Panc1 (cell line): ENCODE measurements at regions not wholly inside any gene's neighbourhood (a gene's known extent, or its start where the extent isn't known, plus 50 kb on each side); places are given as distances from the start of the nearest gene placed in this dataset.

Experiments
- ATAC-seq: fragments of 200-7000 bp; cut with Tn5 transposase; 2 replicates; pipeline ENCODE4 v1.9.1; 2020; ENCODE audit warnings: mild to moderate bottlenecking, moderate library complexity
- BruUV-seq: library from RNA; stranded (reverse); fragments of 400-500 nt; replicated peaks from 2 replicates; lab custom pipeline; 2021; lab: Mats Ljungman, UMichigan
- CTCF ChIA-PET: fragments of 300-600 bp; sonication (Branson Sonifier 250); formaldehyde crosslinking; loops from one replicate; lab custom pipeline; 2022; ENCODE audit warnings: antibody characterized with exemption; lab: Charles Lee
- POLR2A ChIA-PET: fragments of 300-600 bp; sonication (Branson Sonifier 250); formaldehyde crosslinking; loops from one replicate; lab custom pipeline; 2022; ENCODE audit warnings: antibody characterized with exemption; lab: Charles Lee
- DNase-seq: peaks from one replicate; pipeline ENCODE4 v3.0.0-alpha.2; 2010; ENCODE audit warnings: low read depth, low spot score
- H3K27ac ChIP-seq: 2 replicates; pipeline ENCODE4 v1.5.1; 2011; ENCODE audit warnings: mild to moderate bottlenecking, low read length, inconsistent platforms
- H3K27me3 ChIP-seq: fragments of 200-500 bp; sonication (Bioruptor generic); 2 replicates; pipeline ENCODE4 v1.6.0; 2014; ENCODE audit warnings: low read length, inconsistent platforms; ENCODE audit not compliant: control insufficient read depth, insufficient read depth
- H3K36me3 ChIP-seq: fragments of 200-500 bp; sonication (Bioruptor generic); 2 replicates; pipeline ENCODE4 v1.5.1; 2014; ENCODE audit warnings: inconsistent platforms, mild to moderate bottlenecking, low read length, moderate library complexity; ENCODE audit not compliant: control insufficient read depth, insufficient read depth
- H3K4me1 ChIP-seq: 2 replicates; pipeline ENCODE4 v1.5.1; 2011; ENCODE audit warnings: inconsistent platforms, mild to moderate bottlenecking, low read length, moderate library complexity; ENCODE audit not compliant: control insufficient read depth, insufficient read depth
- H3K4me3 ChIP-seq, 2 experiments: 2 replicates each; pipeline ENCODE4 v1.5.1; 2011 to 2012; ENCODE audit warnings: low read depth in 2 of 2, low read length in 2 of 2, mild to moderate bottlenecking in 2 of 2, inconsistent platforms in 1 of 2, moderate library complexity in 1 of 2
- H3K9me3 ChIP-seq: fragments of 200-500 bp; sonication (Bioruptor generic); 2 replicates; pipeline ENCODE4 v1.5.1; 2014; ENCODE audit warnings: low read depth, mild to moderate bottlenecking, inconsistent platforms, low read length, moderate library complexity; ENCODE audit not compliant: control insufficient read depth, insufficient read depth
- POLR2AphosphoS5 ChIP-seq: IDR thresholded peaks from 2 replicates; pipeline ENCODE4 v1.6.1; 2012; ENCODE audit warnings: mild to moderate bottlenecking, low read depth, low read length, moderate library complexity
- SIN3A ChIP-seq: IDR thresholded peaks from 2 replicates; pipeline ENCODE4 v1.6.1; 2012; ENCODE audit warnings: low read depth, mild to moderate bottlenecking, low read length, moderate library complexity, borderline replicate concordance; ENCODE audit not compliant: insufficient read depth
- TCF7L2 ChIP-seq: IDR thresholded peaks from 2 replicates; pipeline ENCODE4 v1.6.1; 2011; ENCODE audit warnings: mild to moderate bottlenecking, low read depth, low read length, inconsistent platforms
- in situ Hi-C: cut with HindIII; loops from 2 replicates; pipeline ENCODE4 v1.10.0; 2016; ENCODE audit warnings: low sequenced_read_pairs, low pct_unique_long_range_greater_than_20kb
- intact Hi-C: fragments of 100-400 bp; cut with micrococcal nuclease; formaldehyde crosslinking; loops from one replicate; pipeline ENCODE4 v1.10.0; 2022; ENCODE audit not compliant: unreplicated experiment
- TF ChIP-seq, protein P1 (sequence below): fragments of 450-650 bp; IDR thresholded peaks from 2 replicates; pipeline ENCODE4 v1.5.1; 2017; ENCODE audit warnings: mild to moderate bottlenecking
- TF ChIP-seq, protein P2 (sequence below), 2 experiments: IDR thresholded peaks; 2 replicates each; pipeline ENCODE4 v1.6.1; 2011 to 2012; ENCODE audit warnings: low read depth in 2 of 2, control low read depth in 1 of 2, low read length in 1 of 2, mild to moderate bottlenecking in 1 of 2, moderate library complexity in 1 of 2; ENCODE audit not compliant: insufficient read depth in 1 of 2

DNA sequence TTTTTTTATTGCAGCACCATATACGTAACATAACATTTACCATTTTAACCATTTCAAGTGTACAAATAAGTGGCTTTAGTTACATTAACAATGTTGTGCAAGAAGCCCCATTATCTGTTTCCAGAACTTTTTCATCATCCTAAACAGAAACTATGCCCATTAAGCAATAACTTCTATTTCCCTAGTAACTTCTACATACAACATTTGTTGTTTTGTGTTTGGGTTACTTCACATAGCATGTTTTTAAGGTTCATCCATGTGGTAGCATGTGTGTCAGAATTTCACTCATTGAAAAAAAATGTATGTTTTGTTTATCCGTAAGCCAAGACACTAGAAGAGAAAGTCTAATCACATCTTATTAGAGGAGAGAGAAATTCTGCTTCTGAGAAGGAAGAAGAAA, 450.5 kb upstream of the PDZRN3 start:
- TF ChIP-seq POLR2AphosphoS5 (no peak), TCF7L2 (no peak), SIN3A (no peak)
- TF ChIP-seq, protein P1, sequence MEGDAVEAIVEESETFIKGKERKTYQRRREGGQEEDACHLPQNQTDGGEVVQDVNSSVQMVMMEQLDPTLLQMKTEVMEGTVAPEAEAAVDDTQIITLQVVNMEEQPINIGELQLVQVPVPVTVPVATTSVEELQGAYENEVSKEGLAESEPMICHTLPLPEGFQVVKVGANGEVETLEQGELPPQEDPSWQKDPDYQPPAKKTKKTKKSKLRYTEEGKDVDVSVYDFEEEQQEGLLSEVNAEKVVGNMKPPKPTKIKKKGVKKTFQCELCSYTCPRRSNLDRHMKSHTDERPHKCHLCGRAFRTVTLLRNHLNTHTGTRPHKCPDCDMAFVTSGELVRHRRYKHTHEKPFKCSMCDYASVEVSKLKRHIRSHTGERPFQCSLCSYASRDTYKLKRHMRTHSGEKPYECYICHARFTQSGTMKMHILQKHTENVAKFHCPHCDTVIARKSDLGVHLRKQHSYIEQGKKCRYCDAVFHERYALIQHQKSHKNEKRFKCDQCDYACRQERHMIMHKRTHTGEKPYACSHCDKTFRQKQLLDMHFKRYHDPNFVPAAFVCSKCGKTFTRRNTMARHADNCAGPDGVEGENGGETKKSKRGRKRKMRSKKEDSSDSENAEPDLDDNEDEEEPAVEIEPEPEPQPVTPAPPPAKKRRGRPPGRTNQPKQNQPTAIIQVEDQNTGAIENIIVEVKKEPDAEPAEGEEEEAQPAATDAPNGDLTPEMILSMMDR = no peak
- TF ChIP-seq, protein P2, sequence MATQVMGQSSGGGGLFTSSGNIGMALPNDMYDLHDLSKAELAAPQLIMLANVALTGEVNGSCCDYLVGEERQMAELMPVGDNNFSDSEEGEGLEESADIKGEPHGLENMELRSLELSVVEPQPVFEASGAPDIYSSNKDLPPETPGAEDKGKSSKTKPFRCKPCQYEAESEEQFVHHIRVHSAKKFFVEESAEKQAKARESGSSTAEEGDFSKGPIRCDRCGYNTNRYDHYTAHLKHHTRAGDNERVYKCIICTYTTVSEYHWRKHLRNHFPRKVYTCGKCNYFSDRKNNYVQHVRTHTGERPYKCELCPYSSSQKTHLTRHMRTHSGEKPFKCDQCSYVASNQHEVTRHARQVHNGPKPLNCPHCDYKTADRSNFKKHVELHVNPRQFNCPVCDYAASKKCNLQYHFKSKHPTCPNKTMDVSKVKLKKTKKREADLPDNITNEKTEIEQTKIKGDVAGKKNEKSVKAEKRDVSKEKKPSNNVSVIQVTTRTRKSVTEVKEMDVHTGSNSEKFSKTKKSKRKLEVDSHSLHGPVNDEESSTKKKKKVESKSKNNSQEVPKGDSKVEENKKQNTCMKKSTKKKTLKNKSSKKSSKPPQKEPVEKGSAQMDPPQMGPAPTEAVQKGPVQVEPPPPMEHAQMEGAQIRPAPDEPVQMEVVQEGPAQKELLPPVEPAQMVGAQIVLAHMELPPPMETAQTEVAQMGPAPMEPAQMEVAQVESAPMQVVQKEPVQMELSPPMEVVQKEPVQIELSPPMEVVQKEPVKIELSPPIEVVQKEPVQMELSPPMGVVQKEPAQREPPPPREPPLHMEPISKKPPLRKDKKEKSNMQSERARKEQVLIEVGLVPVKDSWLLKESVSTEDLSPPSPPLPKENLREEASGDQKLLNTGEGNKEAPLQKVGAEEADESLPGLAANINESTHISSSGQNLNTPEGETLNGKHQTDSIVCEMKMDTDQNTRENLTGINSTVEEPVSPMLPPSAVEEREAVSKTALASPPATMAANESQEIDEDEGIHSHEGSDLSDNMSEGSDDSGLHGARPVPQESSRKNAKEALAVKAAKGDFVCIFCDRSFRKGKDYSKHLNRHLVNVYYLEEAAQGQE (IDR thresholded peaks at IDR 0.05; ENCODE audit: insufficient read depth in 1 of 2, low read depth in 2 of 2, low read length in 1 of 2) = no peak
- Histone ChIP-seq H3K4me3 (no peak overlapping the region), H3K4me1 (no peaks in the 10 kb centered on the region), H3K9me3 (no peaks in the 10 kb centered on the region), H3K27ac (no peak overlapping the region), H3K27me3 (no peaks in the 10 kb centered on the region), H3K36me3 (no peaks in the 10 kb centered on the region)
- no peak for DNase-seq
- no peak for ATAC-seq
- in situ Hi-C loops = no loop called here
- CTCF ChIA-PET = no interaction called here
- BruUV-seq = no TSS peak
- intact Hi-C loops = no loop called here
- POLR2A ChIA-PET = no interaction called here

DNA sequence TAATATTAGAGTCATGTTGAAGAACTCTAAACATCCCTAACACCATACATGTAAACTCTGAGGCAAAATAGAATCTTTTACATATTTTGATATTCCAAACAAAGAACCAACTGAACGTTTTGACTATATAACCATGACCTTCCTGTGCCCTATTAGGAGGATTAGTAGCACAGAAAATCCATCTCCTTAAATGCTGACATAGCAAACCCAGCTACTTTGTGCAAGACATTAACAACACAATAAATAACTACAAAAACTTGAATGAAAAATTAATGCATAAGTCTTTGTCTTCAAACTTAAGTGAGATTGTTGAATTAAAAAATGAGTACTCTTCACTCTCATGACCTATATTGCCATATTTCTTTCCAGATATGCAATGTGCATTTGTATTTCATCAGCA, 450.0 kb upstream of the PDZRN3 start:
- Histone ChIP-seq H3K36me3 (no peaks in the 10 kb centered on the region), H3K27me3 (no peaks in the 10 kb centered on the region), H3K4me1 (no peaks in the 10 kb centered on the region), H3K9me3 (no peaks in the 10 kb centered on the region), H3K4me3 (no peak overlapping the region), H3K27ac (no peak overlapping the region)
- CTCF ChIA-PET = no interaction called here
- in situ Hi-C loops (no loop called here), intact Hi-C loops (no loop called here)
- DNase-seq (no peak), ATAC-seq (no peak)
- POLR2A ChIA-PET = no interaction called here
- BruUV-seq = no TSS peak
- TF ChIP-seq POLR2AphosphoS5 (no peak), TCF7L2 (no peak), SIN3A (no peak)
- TF ChIP-seq, protein P1 = no peak
- TF ChIP-seq, protein P2 (IDR thresholded peaks at IDR 0.05; ENCODE audit: insufficient read depth in 1 of 2, low read depth in 2 of 2, low read length in 1 of 2) = no peak
